ENCODE measurements at regions not wholly inside any gene's neighbourhood (a gene's known extent, or its start where the extent isn't known, plus 50 kb on each side); places are given as distances from the start of the nearest gene placed in this dataset.

DNA sequence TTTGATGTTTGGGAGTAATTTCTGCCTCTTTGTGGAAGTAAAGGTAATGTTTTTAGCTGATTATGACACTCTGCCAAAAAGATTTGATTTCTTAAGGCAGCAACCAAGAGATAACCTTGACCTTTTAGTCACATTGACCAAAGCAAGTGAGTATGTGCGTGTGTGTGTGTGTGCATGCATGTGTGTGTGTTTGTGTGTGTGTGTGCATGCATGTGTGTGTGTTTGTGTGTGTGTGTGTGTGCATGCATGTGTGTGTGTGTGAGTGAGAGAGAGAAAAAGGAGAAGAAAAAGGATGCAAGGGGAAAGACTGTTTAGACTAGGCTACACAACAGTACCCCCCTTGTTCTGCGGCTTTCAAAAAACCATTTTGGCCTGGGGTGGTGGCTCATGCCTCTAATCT is 88.1 kb upstream of the NPVF start:
- no peak for DNase-seq

DNA sequence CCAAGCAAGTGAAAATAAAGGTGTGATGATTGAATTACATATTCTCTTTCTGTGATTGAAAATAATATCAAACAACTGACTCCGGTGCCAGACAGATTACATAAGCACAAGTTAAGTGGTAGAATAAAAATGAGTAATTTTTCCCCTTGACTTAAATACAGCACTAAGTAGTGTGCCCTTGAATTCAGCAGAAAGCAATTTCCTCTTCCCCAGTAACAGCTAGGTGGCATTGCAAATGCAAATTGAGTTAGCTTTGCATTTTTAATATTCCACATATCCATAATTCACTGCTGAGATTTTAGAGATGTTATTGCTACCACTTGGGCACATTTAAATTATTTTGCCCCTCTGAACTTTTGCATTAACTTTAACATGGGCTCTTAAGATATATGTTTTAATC is 89.8 kb upstream of the NPVF start:
- DNase-seq = no peak

DNA sequence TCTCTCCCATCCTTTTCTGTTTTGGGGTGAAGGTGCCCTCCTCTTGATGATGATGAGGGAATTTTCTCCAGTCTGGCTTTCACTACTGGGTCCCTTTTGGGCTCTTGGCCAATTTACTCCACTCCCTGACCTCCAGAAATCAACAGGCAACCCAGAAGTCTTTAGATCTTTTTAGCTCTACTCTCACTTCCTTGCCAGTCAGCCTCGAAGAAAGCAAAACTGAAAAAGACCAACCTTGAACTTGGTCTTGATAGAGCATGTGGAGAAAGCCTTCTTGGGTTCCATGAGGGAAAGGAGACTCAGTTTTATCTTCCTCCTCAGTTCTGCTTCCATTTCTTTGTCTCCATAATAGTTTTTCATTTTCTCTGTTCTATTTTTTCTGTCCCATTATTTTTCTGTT is 91.4 kb upstream of the NPVF start:
- DNase-seq = no peak

DNA sequence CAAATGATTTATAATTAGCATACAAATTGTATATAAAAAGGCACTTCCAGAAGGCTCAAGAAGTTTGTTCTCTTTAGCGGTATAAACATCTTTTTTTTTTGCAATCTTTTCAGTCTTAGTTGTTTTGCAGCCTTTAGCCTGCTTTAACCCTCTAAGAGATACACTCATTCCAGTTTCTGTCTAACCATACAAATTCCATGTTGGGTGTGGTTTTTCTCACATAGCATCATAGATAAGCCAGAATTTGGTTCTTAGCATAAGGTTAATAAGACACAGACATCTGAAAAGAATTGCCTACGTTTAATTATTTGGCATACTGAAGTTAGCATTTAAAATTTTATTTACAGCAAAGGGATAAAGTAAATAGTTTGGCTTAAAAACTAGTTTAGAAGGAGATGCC is 92.5 kb upstream of the NPVF start:
- no peak for DNase-seq

DNA sequence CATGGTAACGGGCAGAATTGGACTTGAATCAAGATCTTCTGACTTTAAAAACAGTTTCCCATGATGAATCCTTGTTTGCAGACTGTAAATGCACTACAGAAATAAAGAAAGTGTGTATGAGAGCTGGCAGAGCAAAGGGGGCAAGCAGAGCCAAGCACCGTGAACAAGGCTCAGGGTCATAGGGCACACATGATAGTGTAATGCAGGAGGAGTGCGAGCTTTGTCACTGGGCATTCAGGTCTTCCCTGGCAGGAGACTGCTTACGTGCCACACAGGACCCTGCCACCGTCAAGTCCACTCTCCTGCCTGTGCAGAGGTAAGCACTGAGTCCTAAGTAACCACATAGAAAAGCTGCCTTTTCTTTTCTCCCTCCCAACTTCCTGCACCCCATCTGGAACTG is 93.1 kb upstream of the NPVF start:
- no peak for DNase-seq

DNA sequence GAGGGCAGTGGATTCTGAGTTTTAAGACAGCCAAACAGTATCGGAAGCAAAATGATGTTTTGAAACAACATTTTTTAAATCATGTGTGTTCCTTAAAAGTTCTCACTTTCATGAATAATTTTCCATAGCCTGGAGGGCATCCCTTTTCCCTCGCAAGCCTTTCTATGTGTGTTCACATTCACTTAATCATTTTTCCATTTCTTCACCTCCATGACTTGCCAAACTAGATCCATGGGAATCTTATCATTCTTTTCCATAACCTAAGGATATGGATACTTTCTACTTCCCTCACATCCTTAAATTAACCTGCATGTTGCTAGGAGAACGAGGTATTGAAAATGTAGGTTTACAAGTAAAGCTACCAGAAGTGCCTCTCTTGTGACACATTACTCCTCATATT is 94.2 kb upstream of the NPVF start:
- DNase-seq = no peak

DNA sequence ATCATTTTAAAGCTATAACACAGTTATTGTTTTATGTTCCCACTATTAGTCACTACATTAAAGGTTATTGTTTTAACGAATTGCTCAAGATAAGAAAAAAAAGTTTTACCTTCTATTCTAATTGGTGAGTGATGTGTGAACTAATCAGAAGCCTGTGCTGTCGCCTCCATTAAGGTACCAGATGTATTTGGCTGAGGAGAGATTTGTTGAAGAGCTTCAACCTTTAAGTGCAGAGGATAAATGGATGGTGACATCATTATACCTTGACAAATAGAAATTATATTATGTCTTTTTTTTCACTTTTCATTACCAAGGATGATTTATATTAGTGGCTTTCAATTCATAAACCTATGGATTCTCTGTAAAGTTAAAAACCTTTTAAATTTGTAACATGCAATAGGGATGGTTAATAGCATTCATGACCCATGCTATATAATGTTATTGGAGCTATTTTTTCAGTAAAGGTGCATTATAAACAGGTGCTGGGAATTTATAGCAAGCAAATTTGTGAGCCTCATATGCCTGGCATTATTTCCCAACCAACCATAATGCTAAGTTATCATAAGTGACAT is 97.0 kb upstream of the NPVF start:
- no peak for DNase-seq

DNA sequence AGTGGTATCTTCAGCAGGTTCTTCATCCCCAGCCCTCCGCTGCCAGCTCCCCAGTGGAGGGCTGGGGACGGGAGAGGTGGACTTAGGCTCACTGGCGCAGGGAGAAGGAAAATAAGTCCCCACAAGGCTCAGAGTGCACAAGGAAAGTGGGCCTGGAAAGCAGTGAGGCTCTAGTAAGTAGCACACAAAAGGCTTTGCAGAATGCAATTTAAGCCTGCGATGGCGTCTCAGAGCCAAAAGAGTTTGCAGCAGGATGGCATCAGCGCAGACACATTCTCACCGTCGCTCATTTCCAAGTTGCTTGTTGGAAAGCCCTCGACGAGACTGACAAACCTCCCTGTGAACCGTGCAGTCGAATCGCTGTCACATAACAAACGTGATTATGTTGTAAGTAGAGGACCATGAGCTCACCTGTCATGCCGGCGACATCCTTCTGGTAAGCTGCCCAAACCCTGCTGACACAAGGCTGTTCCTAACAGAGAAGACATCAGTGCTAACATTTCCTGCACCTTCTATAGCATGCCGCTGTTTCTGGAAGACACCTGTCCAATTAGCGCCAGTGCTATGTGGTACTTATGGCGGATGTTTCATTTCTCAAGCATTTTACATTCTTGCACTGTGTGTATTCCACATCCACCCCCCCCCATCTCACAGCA is 98.3 kb upstream of the NPVF start:
- DNase-seq = no peak

DNA sequence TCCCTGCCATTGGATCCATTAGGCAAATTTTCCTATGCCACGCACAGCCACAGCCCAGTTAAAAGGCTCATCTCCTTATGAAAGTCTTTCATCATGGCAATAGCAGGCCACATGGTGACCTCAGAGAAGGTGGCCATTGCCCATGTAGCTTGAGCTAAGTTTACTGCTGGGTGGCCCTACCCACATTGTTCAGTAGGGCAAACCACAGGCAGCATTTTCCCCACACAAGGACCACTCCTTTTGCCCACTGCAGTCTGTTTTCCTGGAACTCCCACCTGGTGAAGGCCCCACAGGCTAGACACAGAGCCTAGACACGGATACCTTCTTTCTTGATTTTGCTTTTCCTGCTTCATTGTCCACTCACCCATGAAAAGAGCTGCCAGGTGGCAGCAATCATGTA is 101.5 kb upstream of the NPVF start:
- DNase-seq = no peak

DNA sequence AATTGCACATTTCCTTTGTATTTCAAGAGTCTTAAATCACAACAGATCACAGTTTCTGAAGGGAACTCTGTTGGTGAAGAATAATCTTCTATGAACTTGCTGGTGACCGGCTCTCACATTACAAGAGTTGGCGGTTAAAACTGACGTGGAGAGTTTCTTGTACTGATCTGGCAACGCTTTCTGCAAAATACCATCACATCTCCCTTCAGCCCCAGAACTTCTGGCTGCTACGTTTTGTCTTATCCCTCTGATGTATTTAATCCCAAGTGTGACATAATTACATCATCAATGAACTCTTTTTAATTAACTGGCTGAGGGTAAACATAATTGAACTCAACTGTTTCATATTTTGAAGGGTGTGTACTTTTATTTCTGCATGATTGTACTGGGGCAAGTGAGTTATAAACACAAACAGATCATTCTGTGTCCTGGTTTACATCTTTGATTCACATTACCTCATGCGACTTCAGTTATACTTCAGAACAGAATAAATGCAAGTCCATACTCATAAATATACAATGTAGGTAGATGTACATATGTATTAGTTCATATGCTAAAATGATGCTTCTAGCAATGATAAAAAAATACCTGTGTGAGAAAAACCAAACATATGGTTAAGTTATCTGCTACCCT is 105.1 kb upstream of the NPVF start:
- DNase-seq = no peak

DNA sequence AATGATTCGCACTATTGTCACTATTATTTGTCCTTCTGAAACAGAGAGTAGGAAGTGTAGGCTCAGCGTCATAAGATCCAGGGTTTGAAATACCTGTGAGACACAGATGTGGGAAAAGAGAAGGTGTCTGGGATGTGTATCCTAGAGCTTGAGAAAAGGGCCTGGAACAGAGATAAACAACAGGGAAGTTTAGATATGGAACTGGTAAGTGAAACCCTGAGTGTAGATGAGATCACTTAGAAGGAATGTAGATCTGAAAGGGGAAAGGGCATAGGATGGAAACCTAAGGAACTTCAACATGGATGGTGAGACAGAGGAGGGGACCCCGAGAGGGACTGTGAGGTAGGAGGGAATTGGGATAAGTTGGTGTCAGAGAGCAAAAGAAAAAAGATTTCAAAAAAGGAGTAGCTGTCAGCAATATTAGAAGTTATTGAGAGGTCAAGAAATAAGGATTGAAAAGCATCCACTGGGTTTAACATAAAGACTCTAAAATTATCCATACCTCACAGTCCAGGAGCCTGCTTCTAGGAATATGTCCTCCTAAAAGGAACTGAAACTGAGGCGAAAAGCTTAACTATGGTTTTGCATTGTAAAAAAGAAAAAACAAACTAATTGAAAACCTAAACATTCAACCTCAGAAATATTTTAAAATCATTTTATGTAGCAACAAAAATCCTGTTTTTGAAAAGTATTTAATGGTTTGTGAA is 119.2 kb upstream of the NPVF start:
- DNase-seq = no peak

DNA sequence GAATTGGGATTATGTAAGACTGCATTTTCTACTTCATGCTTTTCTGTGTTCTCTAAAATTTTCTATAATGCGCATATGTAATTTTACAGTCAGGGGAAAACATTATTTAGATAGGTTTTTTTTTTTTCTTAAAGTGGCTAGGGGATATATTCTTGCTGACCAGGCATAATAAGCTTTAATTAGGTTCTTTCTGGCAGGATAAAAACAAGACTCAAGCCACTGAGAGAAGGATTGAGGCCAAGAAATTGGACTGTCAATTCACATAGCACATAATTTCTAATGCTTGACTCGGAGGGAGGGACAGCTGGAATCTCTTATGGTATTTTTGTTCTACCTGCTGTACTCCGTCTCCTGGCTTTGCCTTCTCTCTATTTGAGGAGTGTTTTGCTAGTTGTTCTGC is 119.8 kb upstream of the NPVF start:
- DNase-seq = no peak

DNA sequence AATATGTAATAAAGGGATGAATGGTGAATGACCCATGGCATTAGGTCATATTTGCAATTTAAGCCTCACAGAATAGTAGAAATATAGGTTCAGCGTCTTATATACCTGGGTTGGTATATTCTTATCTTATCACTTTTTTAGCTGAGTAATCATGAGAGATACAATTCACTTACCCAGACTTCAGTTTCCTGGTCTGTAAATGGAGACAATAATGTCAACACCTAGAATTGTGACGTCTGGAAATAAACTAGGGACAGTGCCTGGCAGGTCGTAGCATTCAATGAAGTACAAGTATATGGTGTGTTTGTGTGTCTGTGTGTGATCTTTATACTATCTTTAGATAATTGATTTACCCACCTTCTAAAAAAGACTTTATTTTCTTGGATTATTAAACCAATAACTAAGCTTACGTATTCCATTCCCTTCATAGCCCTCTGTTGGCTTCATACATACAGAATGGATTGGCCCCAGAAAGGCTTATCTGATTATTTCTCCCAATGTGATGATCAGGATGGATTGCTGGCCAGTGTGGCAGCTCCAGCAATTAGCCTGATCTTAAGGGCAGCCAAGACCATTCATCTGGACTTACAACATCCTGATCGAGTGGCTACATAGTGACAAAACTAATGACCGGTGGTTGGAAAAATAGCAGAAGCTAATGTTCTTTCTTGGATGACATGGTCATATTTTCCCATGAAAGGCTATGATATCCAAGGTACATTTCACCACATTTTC is 121.2 kb upstream of the NPVF start:
- DNase-seq = no peak

DNA sequence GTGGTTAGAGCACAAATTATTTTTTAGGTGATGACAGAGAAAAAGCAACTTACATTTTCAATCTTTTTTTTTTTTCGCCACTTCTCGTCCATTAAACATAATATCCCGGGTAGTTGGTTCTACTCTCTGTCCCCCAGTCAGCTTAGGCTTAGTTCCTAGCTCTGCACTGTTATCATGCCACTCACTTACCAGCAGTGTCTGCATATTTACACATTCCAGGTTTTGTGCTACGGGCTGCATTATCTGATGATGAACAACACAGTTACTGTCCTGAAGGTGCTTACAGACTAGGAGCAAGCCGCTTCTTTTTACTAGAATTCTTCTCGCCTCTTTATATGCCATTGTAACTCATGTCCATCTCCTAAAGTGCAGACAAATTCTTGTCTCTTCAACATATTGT is 121.8 kb upstream of the NPVF start:
- DNase-seq = no peak

DNA sequence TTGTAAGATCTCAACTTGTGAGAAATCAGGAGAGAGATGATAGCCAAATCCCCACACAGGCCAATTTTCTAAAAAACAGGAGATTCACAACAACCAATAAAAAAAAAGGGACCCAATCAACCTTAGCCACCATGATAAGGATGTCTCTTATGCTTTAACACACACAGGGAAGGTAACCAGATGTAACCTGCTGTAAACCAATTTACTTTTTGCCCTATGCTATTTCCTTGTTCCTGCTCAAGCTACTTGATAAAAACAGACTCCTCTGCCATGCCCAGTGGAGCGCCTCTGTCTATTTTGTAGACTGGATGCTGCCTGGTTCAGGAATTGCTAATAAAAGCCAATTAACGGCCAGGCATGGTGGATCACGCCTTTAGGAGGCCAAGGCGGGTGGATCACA is 123.5 kb upstream of the NPVF start:
- DNase-seq = no peak

DNA sequence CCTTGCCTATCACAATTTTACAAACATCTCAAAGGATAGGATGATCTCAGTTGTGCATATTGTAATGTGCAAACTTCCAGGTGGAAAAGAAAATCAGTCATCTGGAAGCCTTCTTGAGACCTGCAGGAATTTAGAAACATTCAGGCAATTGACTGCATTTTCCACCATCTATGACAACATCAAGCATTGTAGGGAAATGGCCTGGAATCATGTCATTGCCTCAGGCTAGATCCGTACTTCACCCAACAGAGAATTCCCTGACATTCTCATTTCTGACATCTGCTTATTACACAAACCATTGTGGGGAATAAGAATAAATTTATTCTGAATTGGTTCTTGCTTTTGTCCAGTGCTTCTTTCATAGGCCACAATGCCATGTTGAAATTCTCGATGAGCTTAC is 124.9 kb upstream of the NPVF start:
- DNase-seq = no peak

DNA sequence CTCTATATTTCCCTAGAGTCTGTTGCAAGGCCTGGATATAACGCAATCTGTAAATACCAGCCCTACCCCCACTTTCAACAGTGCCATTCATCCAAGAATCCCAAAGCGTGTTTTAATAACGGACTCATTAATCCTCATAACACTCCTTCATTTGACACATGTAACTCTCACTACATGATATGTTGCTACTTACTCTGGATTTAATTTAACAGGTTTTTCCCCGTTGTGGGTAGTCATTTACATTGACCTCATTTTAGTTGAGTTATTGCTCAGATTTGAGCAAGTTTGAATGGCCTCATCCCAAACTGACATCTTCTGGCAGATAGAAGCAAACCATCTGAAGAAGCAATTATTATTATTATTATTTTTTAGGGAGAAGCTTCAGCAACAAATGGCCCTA is 125.4 kb upstream of the NPVF start:
- DNase-seq = no peak

DNA sequence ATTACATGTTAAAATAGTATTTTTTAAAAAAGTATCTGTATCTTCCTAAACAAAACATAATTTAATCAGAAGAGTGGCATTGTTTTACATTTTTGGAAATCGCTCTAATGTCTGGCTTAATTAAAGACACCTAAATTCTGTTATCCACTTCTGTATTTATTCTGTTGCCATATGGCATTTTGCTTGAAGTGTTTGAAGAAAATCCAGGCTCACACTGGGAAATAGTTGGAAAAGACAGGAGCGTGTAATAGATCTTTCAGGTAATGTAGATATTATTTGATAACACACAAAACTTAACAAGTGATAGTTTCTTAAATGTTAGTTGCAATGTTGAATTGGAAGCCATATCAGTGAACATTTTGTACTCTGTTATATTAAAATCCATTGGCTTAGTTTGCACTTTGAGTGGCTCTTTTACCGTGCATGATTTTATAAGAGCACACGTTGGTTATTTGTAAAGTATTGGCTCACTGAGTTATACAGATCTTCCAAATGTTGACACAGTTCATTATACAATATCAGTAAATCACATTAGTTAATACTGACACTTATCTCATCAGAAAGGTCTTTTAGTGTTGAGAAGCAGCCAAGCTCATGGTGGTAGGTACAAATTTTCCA is 128.4 kb upstream of the NPVF start:
- DNase-seq = no peak

DNA sequence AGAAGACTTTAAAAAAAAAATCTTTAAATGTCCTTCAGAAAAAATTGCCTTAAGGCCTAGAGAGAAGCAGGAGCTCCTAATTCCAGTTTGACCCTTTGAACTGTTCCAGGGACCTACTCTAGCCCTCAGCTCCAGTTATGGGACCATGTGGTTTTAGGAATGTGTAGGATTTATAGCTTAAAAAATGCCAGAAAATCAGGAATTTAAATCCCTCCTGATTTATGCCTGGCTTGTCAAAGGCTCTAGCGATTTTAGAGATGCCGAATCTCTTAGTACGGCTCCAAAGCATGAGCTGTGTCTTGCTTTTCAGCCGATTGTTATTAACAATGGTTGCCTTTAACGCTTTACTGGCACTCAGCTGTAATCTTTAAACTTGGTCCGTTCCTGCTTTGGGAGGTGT is 130.6 kb upstream of the NPVF start:
- DNase-seq = no peak

DNA sequence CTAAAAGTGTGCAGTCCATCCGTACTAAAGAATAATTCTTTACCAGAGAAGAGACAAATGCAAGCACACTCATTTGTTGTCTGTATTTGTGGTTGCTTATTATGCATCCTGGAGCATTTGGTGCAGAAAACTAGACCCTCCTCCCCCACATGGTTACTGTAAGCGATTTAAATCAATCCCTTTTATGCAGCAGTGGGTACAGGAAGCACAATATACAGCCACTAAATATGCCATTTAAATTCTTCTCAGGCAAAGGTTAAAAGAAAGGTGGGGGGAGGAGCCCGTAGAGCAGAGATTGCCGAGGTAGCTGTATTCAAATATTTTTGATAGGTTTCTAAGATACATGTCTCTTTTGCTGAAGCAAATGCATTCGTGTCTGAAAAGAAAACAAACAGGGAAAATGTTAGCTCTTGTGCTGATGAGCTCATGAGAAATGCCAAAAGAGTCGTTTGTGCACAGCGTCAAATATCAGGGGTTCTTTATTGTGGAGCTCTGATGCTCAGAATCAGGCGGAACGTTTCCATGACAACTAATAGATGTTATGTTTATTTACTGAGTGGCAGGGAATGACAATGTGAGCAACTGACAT is 131.3 kb upstream of the NPVF start:
- DNase-seq = no peak

DNA sequence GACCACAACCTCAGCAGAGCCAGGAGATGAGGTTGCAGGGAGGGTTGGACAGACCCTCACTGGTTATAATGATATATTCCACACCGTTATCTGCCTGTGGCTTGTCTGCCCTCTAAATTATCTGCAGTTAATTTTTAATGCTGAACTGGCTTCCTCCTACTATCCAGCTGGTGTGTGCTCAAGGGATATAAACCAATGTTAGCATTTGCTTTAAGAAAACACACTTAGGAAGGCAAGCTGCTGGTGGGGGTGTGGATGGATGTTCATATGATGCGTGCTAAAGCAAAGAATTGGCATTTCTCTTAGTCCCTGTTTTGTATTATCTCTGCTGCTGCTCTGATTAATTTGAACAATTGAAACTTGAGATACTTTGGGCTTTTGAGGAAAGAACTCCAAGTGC is 132.2 kb upstream of the NPVF start:
- no peak for DNase-seq

DNA sequence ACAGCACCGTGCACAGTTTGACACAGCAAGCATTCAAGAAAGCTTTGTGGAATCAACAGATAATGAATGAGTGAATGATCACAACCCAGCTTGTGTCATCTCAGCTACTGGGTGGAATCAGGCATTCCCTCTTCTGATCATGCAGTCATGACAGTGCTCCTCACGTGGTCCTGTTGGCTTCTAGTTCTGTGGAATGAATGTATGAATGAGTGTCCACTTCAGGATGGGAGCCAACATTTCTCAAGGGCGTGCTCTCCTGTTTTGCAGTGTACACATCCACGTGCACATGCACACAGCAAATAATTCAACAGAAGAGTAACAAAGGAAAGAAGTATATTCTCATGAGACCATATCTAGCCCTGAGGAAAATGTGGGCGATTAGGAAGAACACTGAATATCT is 133.1 kb upstream of the NPVF start:
- no peak for DNase-seq

DNA sequence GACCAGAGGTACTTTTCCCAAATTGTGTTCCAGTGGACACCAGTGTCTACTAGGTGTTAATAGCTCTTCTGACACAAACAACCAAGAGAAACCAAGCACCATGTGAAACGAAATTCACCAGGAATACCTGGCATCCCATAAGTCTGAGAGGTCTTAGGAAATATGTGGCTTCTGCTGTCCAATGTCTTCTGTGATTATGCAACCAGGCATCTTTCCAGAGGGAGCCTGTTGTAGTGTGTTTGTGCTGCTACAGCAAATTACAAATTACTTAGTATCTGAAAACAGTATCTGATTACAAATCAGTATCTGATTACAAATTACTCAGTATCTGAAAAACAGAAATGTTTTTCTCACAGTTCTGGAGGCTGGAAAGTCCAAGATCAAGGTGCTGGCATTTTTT is 133.6 kb upstream of the NPVF start:
- DNase-seq = no peak

Measured in fibroblast of skin of scalp (primary cell).